GM19240 (cell line): ENCODE measurements at regions not wholly inside any gene's neighbourhood (a gene's known extent, or its start where the extent isn't known, plus 50 kb on each side); places are given as distances from the start of the nearest gene placed in this dataset.
"Not testable (repeated sequence)": the region's sequence is repeated elsewhere in the genome, so short reads cannot be mapped to it uniquely, and the experiment has no call there.

Experiments used
- DNase-seq: peaks from one replicate; pipeline ENCODE4 v3.0.0; 2011; ENCODE audit warnings: low spot score; ENCODE audit not compliant: insufficient read length

- DNase-seq: no peak
Observed at GRCh38 chr3:80993241-80993945, 768.1 kb downstream of the GBE1 start.

GRCh38 chr3:80983753-80984152 is 777.7 kb downstream of the GBE1 start:
- DNase-seq: no peak

GRCh38 chr3:80978216-80978969 is 783.1 kb downstream of the GBE1 start:
- DNase-seq: no peak

- DNase-seq: no peak
Observed at GRCh38 chr3:80970292-80970691, 791.2 kb downstream of the GBE1 start.

GRCh38 chr3:80929576-80929975 is 831.9 kb downstream of the GBE1 start:
- DNase-seq: no peak

GRCh38 chr3:80914854-80915253 is 846.6 kb downstream of the GBE1 start:
- DNase-seq: no peak

GRCh38 chr3:80898211-80898610 is 863.2 kb downstream of the GBE1 start:
- no peak for DNase-seq

GRCh38 chr3:80897005-80897404 is 864.4 kb downstream of the GBE1 start:
- not testable (repeated sequence) for DNase-seq

- no peak for DNase-seq
Observed at GRCh38 chr3:80890571-80890970, 870.9 kb downstream of the GBE1 start.

GRCh38 chr3:80889535-80889934 is 871.9 kb downstream of the GBE1 start:
- no peak for DNase-seq

- no peak for DNase-seq
Observed at GRCh38 chr3:80870476-80871041, 890.9 kb downstream of the GBE1 start.

GRCh38 chr3:80855482-80855881 is 906.0 kb downstream of the GBE1 start:
- DNase-seq: no peak

- no peak for DNase-seq
Observed at GRCh38 chr3:80836395-80836794, 925.0 kb downstream of the GBE1 start.

GRCh38 chr3:80807577-80807976 is 953.9 kb downstream of the GBE1 start:
- DNase-seq: no peak

GRCh38 chr3:80806673-80807072 is 954.8 kb downstream of the GBE1 start:
- no peak for DNase-seq

- DNase-seq: no peak
Observed at GRCh38 chr3:80788914-80789313, 972.5 kb downstream of the GBE1 start.

GRCh38 chr3:80785875-80786274 is 975.6 kb downstream of the GBE1 start:
- no peak for DNase-seq

GRCh38 chr3:80785475-80785874 is 976.0 kb downstream of the GBE1 start:
- DNase-seq: no peak

- DNase-seq: no peak
Observed at GRCh38 chr3:80771085-80771484, 990.4 kb downstream of the GBE1 start.

GRCh38 chr3:80770106-80771074 is 991.1 kb downstream of the GBE1 start:
- DNase-seq: no peak

GRCh38 chr3:80769683-80770082 is 991.8 kb downstream of the GBE1 start:
- DNase-seq: no peak
